ENCODE measurements at regions not wholly inside any gene's neighbourhood (a gene's known extent, or its start where the extent isn't known, plus 50 kb on each side); places are given as distances from the start of the nearest gene placed in this dataset.

DNA sequence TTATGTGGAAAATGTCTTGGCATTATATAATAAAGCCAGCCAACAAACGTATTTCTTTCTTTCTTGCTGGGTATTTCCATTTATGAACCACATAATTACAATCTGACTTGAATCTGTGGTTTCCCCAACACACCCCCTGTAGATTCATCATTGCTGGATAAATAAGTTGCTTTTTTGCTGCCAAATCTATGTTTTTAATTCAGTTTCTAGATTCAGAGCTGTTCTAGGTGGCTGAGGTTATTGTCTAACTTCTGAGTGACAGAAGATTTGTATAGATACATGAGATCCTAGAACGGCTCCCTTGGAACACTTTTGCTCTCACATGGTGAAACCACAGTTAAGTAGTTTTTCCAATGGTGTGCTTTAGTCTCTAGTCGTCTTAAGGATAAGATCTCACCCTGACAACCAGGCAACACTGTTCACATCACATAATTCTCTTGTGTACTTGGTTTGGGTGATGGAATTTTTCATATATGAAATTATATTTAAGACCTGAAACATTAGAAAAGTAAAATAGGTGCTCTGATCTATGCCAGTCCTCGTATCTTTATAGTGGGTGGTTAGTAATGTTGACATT lies 239.1 kb downstream of the KLF12 start:
- DNase-seq (ENCODE audit: low read depth) = no peak

- DNase-seq (ENCODE audit: low read depth) = no peak
Measured at GRCh38 chr13:73893833-73894232, 240.4 kb downstream of the KLF12 start.

GRCh38 chr13:73891805-73892204 lies 242.4 kb downstream of the KLF12 start:
- no peak for DNase-seq (ENCODE audit: low read depth)

GRCh38 chr13:73883162-73883561 lies 251.0 kb downstream of the KLF12 start:
- no peak for DNase-seq (ENCODE audit: low read depth)

DNA sequence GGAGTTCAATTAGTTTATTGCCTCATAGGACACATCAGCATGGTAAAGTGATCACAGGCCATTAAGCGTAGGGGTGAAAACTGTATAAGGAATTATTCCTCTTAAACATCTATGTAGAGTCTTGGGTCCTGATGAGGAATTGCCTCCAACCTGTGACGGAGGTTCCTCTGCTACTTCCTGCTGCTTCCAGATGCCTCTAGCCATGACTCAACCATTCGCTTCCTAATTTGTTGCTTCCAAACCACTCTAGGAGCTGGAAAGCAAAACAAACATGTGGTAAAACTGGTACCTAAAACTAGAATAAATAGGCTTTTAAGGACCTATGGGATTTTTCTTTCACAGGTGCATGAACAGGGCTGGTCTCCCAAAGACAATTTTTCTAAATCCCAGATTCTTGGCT lies 253.8 kb downstream of the KLF12 start:
- no peak for DNase-seq (ENCODE audit: low read depth)

GRCh38 chr13:73879346-73880015 lies 254.7 kb downstream of the KLF12 start:
- DNase-seq (ENCODE audit: low read depth) = no peak

DNA sequence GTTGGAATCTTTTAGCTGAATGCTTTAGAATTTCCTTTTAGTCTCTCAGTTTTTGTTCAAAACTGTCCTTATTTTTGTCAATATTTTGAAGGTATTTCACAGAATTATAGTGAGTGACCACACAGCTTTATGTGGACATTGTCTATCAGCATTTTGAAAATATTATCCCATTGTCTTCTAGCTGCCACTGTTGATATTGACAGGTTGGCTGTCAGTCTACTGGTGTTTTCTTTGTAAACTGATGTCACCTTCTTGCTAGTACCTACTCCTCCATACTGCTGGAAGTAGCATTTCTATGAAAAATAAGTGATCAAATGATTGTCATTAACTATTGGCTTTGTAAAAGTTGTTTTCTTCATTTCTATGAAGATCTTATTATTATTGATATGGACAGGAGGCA lies 256.8 kb downstream of the KLF12 start:
- DNase-seq (ENCODE audit: low read depth) = no peak

DNA sequence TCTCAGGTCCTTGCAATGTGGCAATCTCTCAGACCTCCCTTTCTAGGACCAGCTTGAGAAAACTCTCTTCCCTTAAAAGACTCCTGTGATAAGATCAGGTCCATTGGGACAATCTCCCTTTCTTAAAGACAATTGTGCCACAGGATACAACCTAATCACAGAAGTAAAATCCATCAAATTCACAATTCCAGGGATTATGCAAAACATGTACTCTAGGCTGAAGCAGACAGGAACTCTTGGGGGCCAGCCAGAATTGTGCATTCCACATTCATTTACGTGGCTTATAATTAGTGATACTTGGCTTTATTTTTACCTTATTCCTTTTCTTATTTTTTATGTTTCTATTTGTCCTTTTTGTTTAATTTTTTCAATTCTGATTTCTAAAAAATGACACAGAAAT lies 257.9 kb downstream of the KLF12 start:
- DNase-seq (ENCODE audit: low read depth) = no peak

DNA sequence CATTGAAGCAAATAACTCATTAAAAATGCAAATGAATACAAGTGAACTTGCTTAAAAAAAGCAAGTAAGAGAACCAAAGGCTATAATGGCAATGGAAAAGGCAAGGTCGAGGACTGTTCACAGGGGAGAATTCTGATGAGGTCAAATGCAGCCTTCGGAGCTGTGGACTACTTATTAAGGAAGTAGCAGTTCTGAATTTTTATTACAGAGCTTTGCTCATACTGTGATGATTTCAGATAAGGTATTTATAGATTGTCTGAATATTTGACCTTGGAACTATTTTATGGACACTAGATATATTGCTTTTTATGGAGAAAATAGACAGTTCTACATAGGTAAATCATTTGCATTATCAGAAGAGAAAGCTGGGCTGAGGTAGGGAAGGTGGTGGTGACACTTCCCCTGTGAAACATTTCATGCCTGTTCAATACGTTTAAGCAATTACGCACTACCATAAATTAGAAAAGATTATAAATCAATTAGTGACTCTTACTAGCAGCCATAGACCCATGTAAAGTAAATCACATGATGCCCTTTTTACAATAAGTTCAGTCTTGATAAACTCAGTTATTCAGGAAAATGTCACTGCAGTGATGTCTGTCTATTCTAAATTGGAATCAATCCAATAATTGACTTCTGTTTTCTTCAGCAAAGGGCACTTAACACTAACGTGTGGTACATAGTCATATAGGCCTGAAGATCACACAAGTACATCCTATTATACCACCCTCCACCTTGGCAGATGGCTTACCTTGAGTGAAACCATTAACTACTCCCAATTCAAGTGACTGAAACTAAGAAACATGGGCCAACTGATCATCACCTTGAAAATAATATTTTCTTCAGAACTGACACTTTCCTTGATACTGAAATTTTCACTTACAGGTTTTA lies 260.0 kb downstream of the KLF12 start:
- no peak for DNase-seq (ENCODE audit: low read depth)

- DNase-seq (ENCODE audit: low read depth) = no peak
Measured at GRCh38 chr13:73872397-73872796, 261.8 kb downstream of the KLF12 start.

- DNase-seq (ENCODE audit: low read depth) = no peak
Measured at GRCh38 chr13:73870970-73871935, 263.0 kb downstream of the KLF12 start.

DNA sequence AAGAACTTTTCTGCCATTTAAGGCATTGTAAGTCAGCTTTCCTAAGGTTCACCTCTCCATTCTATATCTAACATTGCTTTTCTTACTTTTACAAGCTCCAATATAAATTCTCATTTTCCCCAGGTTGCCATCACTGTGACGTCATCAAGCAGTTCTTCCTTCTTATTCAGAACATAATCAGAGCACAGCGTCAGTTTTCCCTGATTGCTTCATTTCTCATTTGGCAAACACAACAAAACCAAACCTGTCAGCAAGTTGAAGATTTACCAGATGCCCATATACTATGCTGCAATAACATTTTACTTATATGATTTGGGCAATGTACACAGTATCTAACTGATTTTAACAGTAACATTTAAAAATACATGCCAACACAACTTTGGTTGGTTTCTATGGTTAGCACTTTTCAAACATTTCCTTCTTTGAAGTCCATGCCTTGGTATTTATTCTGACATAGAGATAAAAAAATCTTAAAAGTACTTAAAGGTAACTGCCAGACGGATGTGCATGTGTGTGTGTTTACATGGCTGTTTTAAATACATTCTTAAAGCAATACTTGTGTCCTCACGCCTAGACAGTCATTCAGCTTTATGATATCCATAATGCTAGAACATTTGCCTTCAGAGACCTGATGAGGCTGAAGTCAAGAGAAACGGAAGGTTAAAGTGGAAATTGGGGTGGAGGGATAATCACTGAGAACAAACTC lies 264.0 kb downstream of the KLF12 start:
- no peak for DNase-seq (ENCODE audit: low read depth)

DNA sequence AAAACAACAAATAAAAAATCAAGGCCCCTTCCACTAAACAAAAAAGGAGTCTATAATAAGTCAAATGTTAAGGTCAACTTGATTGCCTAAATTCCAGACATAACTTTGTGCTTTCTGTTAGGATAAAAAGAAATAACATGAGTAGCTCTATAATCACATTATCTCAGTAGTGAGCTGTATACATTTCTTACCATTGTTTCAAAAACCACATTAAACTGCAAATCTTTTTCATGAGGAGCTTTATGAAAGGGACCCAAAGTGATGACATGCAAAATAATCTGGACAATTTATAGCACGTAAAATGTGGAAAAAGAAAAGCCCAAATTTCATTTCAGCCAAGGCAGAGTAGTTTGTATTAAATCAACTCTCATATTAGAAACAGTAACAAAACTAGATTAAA lies 269.2 kb downstream of the KLF12 start:
- no peak for DNase-seq (ENCODE audit: low read depth)

GRCh38 chr13:73861136-73861535 lies 273.1 kb downstream of the KLF12 start:
- no peak for DNase-seq (ENCODE audit: low read depth)

- DNase-seq (ENCODE audit: low read depth) = no peak
Measured at GRCh38 chr13:73860501-73860900, 273.7 kb downstream of the KLF12 start.

- DNase-seq (ENCODE audit: low read depth) = no peak
Measured at GRCh38 chr13:73859841-73860240, 274.4 kb downstream of the KLF12 start.

DNA sequence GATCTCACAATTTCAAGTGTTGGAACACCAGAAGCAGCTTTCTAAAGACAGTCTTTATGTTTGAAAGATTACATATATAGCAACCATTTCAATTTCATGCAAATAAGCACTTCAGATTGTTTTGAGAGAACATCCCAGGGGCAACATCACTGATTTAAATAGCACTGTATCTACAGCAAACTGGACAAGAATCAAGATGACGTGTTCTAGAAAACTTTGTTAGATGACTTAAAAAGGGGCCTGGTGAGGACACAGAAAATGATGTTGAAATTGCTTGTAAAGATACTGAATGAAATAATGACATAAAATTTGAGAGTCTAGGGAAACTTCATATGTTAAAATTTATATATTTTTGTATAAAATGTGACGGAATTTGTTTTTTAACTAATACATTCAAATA lies 277.1 kb downstream of the KLF12 start:
- no peak for DNase-seq (ENCODE audit: low read depth)

- DNase-seq (ENCODE audit: low read depth) = no peak
Measured at GRCh38 chr13:73851104-73851503, 283.1 kb downstream of the KLF12 start.

DNA sequence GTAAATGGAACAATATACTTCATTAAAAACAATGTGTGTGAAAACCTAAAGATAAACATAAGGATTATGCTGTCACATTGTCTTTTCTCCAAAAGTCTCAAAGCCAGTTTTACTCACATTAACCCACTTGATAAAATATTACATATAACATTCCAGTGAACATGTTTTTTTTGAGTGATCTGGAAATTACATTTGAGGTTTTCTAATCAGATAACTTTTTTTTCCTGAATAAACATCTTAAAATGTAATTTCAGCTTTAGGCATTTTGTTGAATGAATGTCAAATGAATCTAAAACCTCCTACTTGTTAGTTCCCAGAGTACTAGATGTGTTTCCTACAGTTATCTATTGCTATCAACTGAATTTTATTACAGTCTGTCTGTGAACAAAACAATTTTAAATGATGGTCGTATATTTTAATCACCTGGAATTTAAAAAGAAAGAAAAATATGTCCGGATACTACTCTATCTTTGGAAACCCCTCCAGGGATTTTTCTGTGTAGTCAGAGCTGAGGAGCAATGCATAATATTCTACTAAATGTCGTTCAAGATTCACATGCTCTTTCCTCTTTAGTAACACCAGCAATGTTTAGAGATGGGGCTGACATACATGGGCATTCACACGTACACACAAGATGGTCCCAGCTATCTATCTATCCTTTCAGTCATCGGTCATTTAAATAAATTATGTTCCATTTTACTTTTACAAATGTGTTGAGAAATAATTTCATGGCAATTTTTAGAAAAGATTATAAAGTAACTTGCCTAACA lies 283.9 kb downstream of the KLF12 start:
- no peak for DNase-seq (ENCODE audit: low read depth)

DNA sequence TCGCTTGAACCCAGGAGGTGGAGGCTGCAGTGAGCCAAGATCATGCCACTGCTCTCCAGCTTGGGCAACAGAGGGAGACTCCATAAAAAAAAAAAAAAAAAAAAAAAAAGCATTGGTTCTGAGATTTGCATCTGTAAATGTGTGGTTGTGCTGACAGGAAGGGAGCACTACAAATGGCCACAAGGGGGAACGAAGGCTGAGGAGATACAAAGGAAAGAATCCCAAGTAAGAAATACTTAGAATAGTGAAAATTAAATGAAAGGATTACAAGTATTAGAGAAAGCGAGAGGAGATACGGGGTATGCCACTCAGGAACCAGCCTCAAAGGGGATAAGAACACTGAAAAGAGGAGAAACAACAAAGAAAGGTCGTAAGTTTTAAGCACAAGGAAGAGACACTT lies 284.9 kb downstream of the KLF12 start:
- DNase-seq (ENCODE audit: low read depth) = no peak

GRCh38 chr13:73844986-73845385 lies 289.2 kb downstream of the KLF12 start:
- DNase-seq (ENCODE audit: low read depth) = no peak
